ENCODE measurements at regions not wholly inside any gene's neighbourhood (a gene's known extent, or its start where the extent isn't known, plus 50 kb on each side); places are given as distances from the start of the nearest gene placed in this dataset.
A peak's percentile ranks its signal among the peaks of the same experiment; 100 is the strongest.

DNA sequence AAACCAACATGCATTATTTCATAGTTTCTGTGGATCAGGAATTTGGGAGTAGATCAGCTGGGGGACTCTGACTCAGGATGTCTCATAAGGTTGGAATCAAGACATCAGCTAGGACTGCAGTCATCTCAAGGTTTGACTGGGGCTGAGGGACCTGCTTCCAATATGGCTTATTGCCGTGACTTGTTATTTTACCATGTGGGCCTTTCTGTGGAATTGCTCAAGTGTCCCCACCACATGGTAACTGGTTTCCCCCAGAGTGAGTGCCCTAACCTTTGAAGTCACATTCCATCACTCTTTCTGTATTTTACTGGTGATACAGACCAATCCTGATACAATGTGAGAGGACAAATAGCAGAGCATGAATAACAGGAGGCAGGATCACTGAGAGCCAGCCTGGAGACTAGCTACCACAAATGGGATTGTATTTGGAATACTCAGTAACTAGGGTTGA lies 70.2 kb upstream of the ELL2 start:
- peak; percentile 27 for DNase-seq (ENCODE audit: low spot score)

DNA sequence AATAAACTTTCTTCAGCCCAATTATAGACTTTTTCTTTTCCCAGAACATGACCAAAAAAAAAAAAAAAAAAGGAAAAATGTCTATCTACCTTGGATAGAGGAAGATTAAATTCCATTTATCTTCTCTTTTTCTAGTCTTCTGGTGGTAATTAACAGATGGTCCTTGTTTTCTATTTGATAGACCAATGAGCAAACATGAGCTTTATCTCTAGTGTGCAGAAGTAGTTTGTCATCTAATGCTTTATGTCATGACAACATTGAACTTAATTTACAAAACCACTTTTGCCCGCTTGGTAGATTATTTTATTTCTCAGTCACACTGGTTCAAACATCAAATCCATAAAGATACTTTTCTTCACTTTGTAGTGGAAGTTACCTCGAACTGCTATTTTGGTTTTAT lies 69.5 kb upstream of the ELL2 start:
- no peak for DNase-seq (ENCODE audit: low spot score)

- peak; percentile 44 for DNase-seq (ENCODE audit: low spot score)
Measured at GRCh38 chr5:96026406-96027041, 64.9 kb upstream of the ELL2 start.

DNA sequence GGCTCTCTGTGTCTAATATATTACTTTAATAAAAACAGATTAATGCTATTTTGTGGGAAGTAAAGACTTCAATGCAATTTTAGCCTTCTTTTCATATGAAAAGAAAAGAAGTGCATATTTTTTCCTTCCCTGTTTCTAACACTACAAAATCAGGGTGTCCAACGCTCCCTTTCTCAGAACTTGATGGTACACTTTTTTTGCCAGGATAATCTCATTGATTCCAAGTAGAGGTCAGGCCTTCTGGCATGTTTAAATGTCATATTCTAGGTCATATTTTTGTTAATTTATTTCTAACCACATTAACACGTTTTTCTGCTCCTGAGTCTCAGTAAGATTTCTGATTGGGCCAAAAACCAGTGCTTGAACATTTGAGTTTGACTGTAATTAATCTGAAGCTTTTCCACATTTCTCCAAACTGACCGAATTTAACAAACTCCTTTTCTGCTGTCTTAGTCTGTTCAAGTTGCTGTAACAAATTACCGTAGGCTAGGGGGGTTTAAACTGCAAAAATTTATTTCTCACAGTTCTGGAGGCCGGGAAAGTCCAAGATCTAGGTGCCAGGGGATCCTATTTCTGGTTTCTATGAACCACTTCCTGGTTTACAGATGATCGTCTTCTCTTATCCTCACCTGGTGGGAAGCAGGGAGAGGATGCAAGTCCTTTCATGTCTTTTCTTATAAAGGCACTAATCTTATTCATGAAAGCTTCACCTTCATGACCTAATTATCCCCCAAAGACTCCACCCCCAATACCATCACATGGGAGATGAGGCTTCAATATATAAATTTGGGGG lies 63.2 kb upstream of the ELL2 start:
- no peak for DNase-seq (ENCODE audit: low spot score)

DNA sequence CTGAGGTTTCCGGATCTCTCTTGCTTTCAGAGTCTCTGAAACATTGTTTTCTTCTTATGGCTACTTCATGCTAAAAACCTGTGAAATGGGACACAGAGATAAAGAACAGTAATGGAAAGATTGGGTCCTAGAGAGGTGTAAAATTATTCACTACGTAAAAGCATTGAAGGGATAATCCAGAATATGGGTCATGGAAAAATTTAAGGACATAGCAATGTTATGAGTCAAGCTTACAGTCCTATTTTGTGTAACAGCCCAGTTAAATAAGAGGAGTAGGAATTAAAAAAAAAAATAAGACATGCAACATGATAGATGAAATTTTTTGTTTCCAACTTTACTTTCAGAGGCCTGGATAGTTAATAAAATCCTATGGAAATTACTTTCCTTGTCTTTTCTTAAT lies 61.9 kb upstream of the ELL2 start:
- DNase-seq (ENCODE audit: low spot score) = peak; percentile 56

DNA sequence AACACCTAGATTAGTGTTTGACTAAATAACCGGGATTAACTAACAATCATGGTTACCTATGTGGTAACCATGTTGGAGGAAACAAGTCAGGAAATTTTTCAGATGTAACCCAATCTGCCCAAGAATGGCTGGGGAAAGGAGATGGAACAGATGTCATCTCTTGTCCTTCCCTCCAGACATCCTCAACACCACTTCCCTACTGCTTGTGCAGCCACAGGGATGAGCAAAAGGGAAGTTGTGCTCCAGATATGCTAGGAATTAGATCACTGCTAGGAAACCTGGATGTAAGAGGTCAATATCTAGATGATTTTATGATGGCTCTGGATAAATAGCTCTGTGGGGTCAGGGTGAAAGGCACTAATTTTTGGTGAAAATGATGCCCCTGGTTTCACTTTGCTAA lies 61.3 kb upstream of the ELL2 start:
- DNase-seq (ENCODE audit: low spot score) = peak; percentile 4

DNA sequence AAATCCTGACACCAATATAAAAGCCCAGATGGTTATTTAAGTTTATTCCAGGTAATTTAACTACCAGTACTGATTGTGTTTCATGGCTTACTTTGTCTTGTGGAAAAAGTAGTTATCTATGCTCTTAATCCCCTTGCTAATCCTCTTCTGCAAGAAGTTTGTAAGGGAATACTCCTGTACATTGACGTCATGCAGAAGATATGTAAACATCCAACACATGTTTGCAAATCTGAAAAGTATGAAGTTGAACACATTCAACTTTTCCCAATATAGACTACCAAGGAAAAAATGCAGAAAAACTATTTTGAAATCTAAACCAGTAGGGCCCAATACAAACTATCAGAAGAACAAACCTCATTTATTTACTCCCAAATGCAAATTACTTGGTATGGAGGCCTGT lies 56.3 kb upstream of the ELL2 start:
- peak; percentile 57 for DNase-seq (ENCODE audit: low spot score)

GRCh38 chr5:96016216-96016615 lies 54.6 kb upstream of the ELL2 start:
- DNase-seq (ENCODE audit: low spot score) = no peak

DNA sequence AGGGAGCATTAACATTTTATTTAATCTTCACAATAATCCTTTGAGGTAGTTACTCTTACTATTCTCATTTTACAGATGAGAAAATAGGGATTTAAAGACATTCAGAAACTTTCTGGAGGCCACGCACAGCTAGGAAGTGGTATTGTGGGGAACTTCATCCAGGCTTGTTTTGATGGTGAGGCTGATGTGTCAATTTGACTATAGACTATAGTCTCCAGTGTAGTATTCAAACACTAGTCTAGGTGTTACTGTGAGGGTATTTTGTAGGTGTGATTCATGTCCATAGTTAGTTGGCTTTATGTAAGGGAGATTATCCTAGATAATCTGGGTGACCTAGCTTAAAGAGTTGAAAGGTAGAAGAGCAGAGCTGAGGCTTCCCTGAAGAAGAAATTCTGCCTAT lies 54.1 kb upstream of the ELL2 start:
- no peak for DNase-seq (ENCODE audit: low spot score)

DNA sequence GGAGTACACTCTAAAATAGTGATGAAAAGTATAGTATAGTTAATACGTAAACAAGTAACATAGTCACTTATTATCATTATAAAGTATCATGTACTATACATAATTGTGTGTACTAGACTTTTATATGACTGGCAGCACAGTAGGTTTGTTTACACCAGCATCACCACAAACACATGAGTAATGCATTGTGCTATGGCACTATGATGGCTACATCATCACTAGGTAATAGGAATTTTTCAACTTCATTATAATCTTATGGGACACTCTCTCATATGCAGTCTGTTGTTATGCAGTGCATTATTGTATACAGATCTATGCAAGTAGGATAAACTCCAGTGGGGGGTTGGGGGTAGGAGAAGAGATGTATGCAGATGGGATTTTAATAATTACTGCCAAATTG lies 52.7 kb upstream of the ELL2 start:
- no peak for DNase-seq (ENCODE audit: low spot score)

DNA sequence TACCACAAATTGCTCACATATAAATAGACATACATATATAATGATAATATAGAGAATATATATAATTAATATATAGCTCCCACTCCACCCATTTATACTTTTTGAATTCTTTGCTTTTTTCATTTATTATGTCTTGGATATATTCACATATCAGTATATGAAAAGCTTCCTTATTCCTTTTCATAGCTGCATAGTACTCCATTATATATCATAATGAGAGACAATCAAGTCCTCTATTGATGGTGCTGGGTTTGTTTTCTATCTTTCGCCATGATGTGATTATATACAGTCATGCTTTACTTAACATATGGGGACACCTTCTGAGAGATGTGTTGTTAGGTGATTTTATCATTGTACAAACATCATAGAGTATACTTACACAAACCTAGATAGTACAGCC lies 51.6 kb upstream of the ELL2 start:
- no peak for DNase-seq (ENCODE audit: low spot score)

DNA sequence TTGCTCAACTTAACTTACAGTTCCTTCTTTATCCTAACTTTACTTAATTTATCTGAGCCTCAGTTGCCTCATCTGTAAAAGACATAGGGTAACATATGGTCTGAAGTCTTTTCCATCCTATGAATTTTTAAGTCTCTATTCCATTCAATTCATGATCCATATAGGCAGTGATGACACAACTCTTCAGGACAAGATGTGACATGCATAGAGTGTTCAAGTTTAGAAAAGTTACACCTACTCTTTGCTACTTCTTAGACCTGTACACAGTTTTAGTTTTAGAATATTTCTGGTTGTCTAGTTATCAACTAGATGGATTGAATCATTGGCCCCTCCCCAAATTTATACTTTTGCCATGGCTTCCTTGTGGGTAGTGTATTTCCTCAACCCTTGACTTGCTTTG lies 50.7 kb upstream of the ELL2 start:
- no peak for DNase-seq (ENCODE audit: low spot score)

Data from GM03348 (cell line).